ENCODE measurements at regions not wholly inside any gene's neighbourhood (a gene's known extent, or its start where the extent isn't known, plus 50 kb on each side); places are given as distances from the start of the nearest gene placed in this dataset.

GRCh38 chr2:235360446-235360845 lies 133.4 kb upstream of the AGAP1 start:
- no peak for DNase-seq

GRCh38 chr2:235365743-235366142 lies 128.1 kb upstream of the AGAP1 start:
- DNase-seq: no peak

- no peak for DNase-seq
These were observed 127.5 kb upstream of the AGAP1 start for GRCh38 chr2:235366390-235366789.

- no peak for DNase-seq
These were observed 127.0 kb upstream of the AGAP1 start for GRCh38 chr2:235366807-235367206.

- no peak for DNase-seq
These were observed 122.8 kb upstream of the AGAP1 start for GRCh38 chr2:235371018-235371417.

GRCh38 chr2:235373171-235373570 lies 120.7 kb upstream of the AGAP1 start:
- no peak for DNase-seq

GRCh38 chr2:235377176-235377575 lies 116.7 kb upstream of the AGAP1 start:
- no peak for DNase-seq

GRCh38 chr2:235378246-235378645 lies 115.6 kb upstream of the AGAP1 start:
- DNase-seq: peak in 4 of 14 donors; percentile 4 to 76 (median 26)

GRCh38 chr2:235378944-235379343 lies 114.9 kb upstream of the AGAP1 start:
- peak in 1 of 14 donors; percentile 41 for DNase-seq

- DNase-seq: no peak
These were observed 112.5 kb upstream of the AGAP1 start for GRCh38 chr2:235381261-235381912.

GRCh38 chr2:235382179-235382578 lies 111.7 kb upstream of the AGAP1 start:
- DNase-seq: peak in 3 of 14 donors; percentile 13 to 75 (median 15)

GRCh38 chr2:235382601-235383000 lies 111.2 kb upstream of the AGAP1 start:
- DNase-seq: peak in 1 of 14 donors; percentile 75

- DNase-seq: peak in 4 of 14 donors; percentile 3 to 34 (median 6)
These were observed 110.5 kb upstream of the AGAP1 start for GRCh38 chr2:235383272-235383843.

GRCh38 chr2:235384624-235385023 lies 109.2 kb upstream of the AGAP1 start:
- DNase-seq: peak in 13 of 14 donors; percentile 59 to 97 (median 85)

- no peak for DNase-seq
These were observed 104.2 kb upstream of the AGAP1 start for GRCh38 chr2:235389626-235390025.

- peak in 4 of 14 donors; percentile 5 to 30 (median 19) for DNase-seq
These were observed 103.6 kb upstream of the AGAP1 start for GRCh38 chr2:235390108-235390815.

- DNase-seq: peak in 1 of 14 donors; percentile 7
These were observed 103.0 kb upstream of the AGAP1 start for GRCh38 chr2:235390816-235391194.

GRCh38 chr2:235391921-235392615 lies 101.8 kb upstream of the AGAP1 start:
- no peak for DNase-seq

- no peak for DNase-seq
These were observed 99.5 kb upstream of the AGAP1 start for GRCh38 chr2:235394278-235394828.

- no peak for DNase-seq
These were observed 97.6 kb upstream of the AGAP1 start for GRCh38 chr2:235396071-235396846.

- no peak for DNase-seq
These were observed 95.5 kb upstream of the AGAP1 start for GRCh38 chr2:235398321-235398720.

- DNase-seq: no peak
These were observed 93.9 kb upstream of the AGAP1 start for GRCh38 chr2:235399895-235400294.

All from C1 segment of cervical spinal cord (tissue), 14 donors.